ENCODE measurements at regions not wholly inside any gene's neighbourhood (a gene's known extent, or its start where the extent isn't known, plus 50 kb on each side); places are given as distances from the start of the nearest gene placed in this dataset.
"Not testable (repeated sequence)": the region's sequence is repeated elsewhere in the genome, so short reads cannot be mapped to it uniquely, and the experiment has no call there.

- not testable (repeated sequence) for H3K4me3 ChIP-seq (ENCODE audit: low read depth, low read length)
Measured at GRCh38 chr4:118475901-118476300, 123.1 kb upstream of the PRSS12 start.

GRCh38 chr4:118477826-118478225 lies 125.0 kb upstream of the PRSS12 start:
- not testable (repeated sequence) for H3K4me3 ChIP-seq (ENCODE audit: low read depth, low read length)

- H3K4me3 ChIP-seq (ENCODE audit: low read depth, low read length), result not testable (repeated sequence)
Measured at GRCh38 chr4:118485801-118486314, 133.1 kb upstream of the PRSS12 start.

GRCh38 chr4:118492963-118493362 lies 140.2 kb upstream of the PRSS12 start:
- not testable (repeated sequence) for H3K4me3 ChIP-seq (ENCODE audit: low read depth, low read length)

- H3K4me3 ChIP-seq (ENCODE audit: low read depth, low read length), result not testable (repeated sequence)
Measured at GRCh38 chr4:118494437-118494836, 141.6 kb upstream of the PRSS12 start.

GRCh38 chr4:118502967-118503366 lies 150.2 kb upstream of the PRSS12 start:
- not testable (repeated sequence) for H3K4me3 ChIP-seq (ENCODE audit: low read depth, low read length)

- H3K4me3 ChIP-seq (ENCODE audit: low read depth, low read length), result not testable (repeated sequence)
Measured at GRCh38 chr4:118504927-118505326, 152.1 kb upstream of the PRSS12 start.

GRCh38 chr4:118505491-118505890 lies 152.7 kb upstream of the PRSS12 start:
- not testable (repeated sequence) for H3K4me3 ChIP-seq (ENCODE audit: low read depth, low read length)

- H3K4me3 ChIP-seq (ENCODE audit: low read depth, low read length), result not testable (repeated sequence)
Measured at GRCh38 chr4:118512870-118513269, 160.1 kb upstream of the PRSS12 start.

- not testable (repeated sequence) for H3K4me3 ChIP-seq (ENCODE audit: low read depth, low read length)
Measured at GRCh38 chr4:118514332-118514731, 161.5 kb upstream of the PRSS12 start.

- not testable (repeated sequence) for H3K4me3 ChIP-seq (ENCODE audit: low read depth, low read length)
Measured at GRCh38 chr4:118516107-118516506, 163.3 kb upstream of the PRSS12 start.

- not testable (repeated sequence) for H3K4me3 ChIP-seq (ENCODE audit: low read depth, low read length)
Measured at GRCh38 chr4:118530107-118530506, 155.1 kb upstream of the METTL14 start.

GRCh38 chr4:118531947-118532346 lies 153.2 kb upstream of the METTL14 start:
- H3K4me3 ChIP-seq (ENCODE audit: low read depth, low read length), result not testable (repeated sequence)

GRCh38 chr4:118535788-118536187 lies 149.4 kb upstream of the METTL14 start:
- H3K4me3 ChIP-seq (ENCODE audit: low read depth, low read length), result not testable (repeated sequence)

- not testable (repeated sequence) for H3K4me3 ChIP-seq (ENCODE audit: low read depth, low read length)
Measured at GRCh38 chr4:118539412-118540077, 145.6 kb upstream of the METTL14 start.

GRCh38 chr4:118556576-118556975 lies 128.6 kb upstream of the METTL14 start:
- not testable (repeated sequence) for H3K4me3 ChIP-seq (ENCODE audit: low read depth, low read length)

- H3K4me3 ChIP-seq (ENCODE audit: low read depth, low read length), result no peak overlapping the region
- TF ChIP-seq CTCF (IDR thresholded peaks at IDR 0.05; ENCODE audit: borderline replicate concordance, insufficient read depth, low read depth, low read length), result no peak
Measured at GRCh38 chr4:118557298-118557851, 127.8 kb upstream of the METTL14 start.

- not testable (repeated sequence) for H3K4me3 ChIP-seq (ENCODE audit: low read depth, low read length)
Measured at GRCh38 chr4:118558188-118558587, 127.0 kb upstream of the METTL14 start.

- not testable (repeated sequence) for H3K4me3 ChIP-seq (ENCODE audit: low read depth, low read length)
Measured at GRCh38 chr4:118561559-118561958, 123.6 kb upstream of the METTL14 start.

GRCh38 chr4:118566003-118566513 lies 119.1 kb upstream of the METTL14 start:
- not testable (repeated sequence) for H3K4me3 ChIP-seq (ENCODE audit: low read depth, low read length)

Measured in GM12875 (cell line).